ENCODE measurements at regions not wholly inside any gene's neighbourhood (a gene's known extent, or its start where the extent isn't known, plus 50 kb on each side); places are given as distances from the start of the nearest gene placed in this dataset.

DNA sequence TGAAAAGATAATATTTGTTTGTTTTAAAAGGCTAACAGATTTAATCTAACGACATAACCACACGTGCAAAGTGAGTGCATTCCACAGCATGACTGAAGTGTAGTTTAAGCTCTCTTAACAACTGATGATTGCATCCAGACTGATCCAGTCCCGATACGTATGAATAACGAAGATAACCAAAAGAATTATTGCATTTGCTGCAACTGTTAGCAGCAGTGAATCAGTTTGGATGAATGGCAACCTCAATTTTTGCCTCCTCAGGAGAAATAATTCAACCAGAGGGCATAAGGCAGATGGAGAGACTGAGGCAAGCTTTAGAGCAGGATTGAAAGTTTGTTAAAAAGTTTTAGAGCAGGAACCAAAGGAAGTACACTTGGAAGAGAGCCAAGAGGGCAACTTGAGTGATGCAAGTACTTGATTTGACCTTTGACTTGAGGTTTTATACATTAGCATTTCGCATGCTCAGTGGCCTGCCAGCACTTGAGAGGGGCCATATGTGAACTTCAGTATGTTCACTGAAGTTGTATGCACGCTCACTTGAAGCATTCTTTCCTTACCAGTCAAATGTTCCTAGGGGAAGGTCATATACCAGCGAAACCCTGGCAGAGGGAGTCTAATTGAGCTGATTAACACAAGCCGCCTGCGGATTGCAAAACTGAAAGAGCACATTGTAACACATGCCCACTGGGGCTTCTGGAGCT is 835.0 kb upstream of the PCDH20 start:
- 51 to 63% methylated on average over 10 of the region's 10 CpGs for WGBS, 2 donors
- Histone ChIP-seq H3K4me3 (no peak overlapping the region), H3K9me3 (no peaks in the 10 kb centered on the region), H3K27ac (no peak overlapping the region), H3K27me3 (no peaks in the 10 kb centered on the region), H3K4me1 (no peaks in the 10 kb centered on the region), H3K36me3 (replicated peaks in 1 of 2; ENCODE audit: insufficient read depth in 1 of 2, low read depth in 2 of 2) (no peaks in the 10 kb centered on the region)
- intact Hi-C loops (cut with DNase I): no loop called here
- TF ChIP-seq, protein P1, sequence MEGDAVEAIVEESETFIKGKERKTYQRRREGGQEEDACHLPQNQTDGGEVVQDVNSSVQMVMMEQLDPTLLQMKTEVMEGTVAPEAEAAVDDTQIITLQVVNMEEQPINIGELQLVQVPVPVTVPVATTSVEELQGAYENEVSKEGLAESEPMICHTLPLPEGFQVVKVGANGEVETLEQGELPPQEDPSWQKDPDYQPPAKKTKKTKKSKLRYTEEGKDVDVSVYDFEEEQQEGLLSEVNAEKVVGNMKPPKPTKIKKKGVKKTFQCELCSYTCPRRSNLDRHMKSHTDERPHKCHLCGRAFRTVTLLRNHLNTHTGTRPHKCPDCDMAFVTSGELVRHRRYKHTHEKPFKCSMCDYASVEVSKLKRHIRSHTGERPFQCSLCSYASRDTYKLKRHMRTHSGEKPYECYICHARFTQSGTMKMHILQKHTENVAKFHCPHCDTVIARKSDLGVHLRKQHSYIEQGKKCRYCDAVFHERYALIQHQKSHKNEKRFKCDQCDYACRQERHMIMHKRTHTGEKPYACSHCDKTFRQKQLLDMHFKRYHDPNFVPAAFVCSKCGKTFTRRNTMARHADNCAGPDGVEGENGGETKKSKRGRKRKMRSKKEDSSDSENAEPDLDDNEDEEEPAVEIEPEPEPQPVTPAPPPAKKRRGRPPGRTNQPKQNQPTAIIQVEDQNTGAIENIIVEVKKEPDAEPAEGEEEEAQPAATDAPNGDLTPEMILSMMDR (IDR thresholded peaks at IDR 0.05): no peak
- no peak for TF ChIP-seq POLR2A (IDR thresholded peaks at IDR 0.05)
- ATAC-seq (no peak), DNase-seq (no peak)

DNA sequence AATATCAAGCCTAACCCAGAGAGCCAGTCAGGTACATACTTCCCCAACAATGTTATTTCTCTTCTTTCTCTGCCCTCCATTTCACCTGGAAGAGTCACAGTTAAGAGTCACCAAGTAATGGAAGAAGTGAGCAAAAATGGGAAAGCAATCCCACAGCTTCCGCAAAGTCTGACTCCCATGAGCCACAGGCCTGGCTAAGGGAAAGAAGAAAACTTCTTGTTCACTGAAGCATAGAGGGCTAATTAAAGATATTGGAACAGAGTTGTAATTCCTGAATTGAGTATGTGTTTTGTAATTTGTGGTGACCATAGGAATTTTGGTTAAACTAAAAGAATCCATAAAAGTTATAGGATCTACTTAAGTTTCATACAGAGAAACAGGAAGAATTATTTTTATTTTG is 830.9 kb upstream of the PCDH20 start:
- WGBS, 2 donors: 93 to 97% methylated on average over 1 of the region's 1 CpG
- DNase-seq: no peak
- Histone ChIP-seq H3K36me3 (replicated peaks in 1 of 2; ENCODE audit: insufficient read depth in 1 of 2, low read depth in 2 of 2) (no peaks in the 10 kb centered on the region), H3K4me3 (no peak overlapping the region), H3K27me3 (no peaks in the 10 kb centered on the region), H3K4me1 (no peaks in the 10 kb centered on the region), H3K27ac (no peak overlapping the region), H3K9me3 (no peaks in the 10 kb centered on the region)
- intact Hi-C loops (cut with DNase I): no loop called here
- TF ChIP-seq, protein P1 (IDR thresholded peaks at IDR 0.05): no peak
- no peak for TF ChIP-seq POLR2A (IDR thresholded peaks at IDR 0.05)
- no peak for ATAC-seq

DNA sequence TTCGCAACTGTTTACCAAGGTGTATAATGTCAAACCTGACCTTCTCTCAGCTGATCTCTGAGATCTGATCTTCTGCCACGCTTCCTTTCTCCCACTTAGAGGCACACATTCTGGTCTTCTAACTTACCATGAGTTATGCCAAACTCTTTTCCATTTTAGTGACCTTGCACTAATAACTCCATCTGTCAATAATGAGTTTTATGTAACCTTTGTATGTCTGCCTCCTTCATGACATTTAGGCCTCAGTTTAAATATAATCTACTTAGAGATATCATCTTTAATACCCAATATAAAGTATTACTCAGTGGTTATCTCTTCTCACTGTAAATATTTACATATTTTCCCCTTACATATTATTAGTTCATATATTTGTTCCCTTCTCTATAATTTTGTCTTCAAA is 827.5 kb upstream of the PCDH20 start:
- H3K27ac ChIP-seq: no peak overlapping the region
- DNase-seq (no peak), ATAC-seq (no peak)
- WGBS, 2 donors: 79 to 82% methylated on average over 2 of the region's 2 CpGs
- H3K27me3 ChIP-seq: no peaks in the 10 kb centered on the region
- no peaks in the 10 kb centered on the region for H3K4me1 ChIP-seq
- H3K4me3 ChIP-seq: no peak overlapping the region
- no peaks in the 10 kb centered on the region for H3K9me3 ChIP-seq
- TF ChIP-seq, protein P1 (IDR thresholded peaks at IDR 0.05): no peak
- no peak for TF ChIP-seq POLR2A (IDR thresholded peaks at IDR 0.05)
- intact Hi-C loops (cut with DNase I): no loop called here
- H3K36me3 ChIP-seq (replicated peaks in 1 of 2; ENCODE audit: insufficient read depth in 1 of 2, low read depth in 2 of 2): no peaks in the 10 kb centered on the region

DNA sequence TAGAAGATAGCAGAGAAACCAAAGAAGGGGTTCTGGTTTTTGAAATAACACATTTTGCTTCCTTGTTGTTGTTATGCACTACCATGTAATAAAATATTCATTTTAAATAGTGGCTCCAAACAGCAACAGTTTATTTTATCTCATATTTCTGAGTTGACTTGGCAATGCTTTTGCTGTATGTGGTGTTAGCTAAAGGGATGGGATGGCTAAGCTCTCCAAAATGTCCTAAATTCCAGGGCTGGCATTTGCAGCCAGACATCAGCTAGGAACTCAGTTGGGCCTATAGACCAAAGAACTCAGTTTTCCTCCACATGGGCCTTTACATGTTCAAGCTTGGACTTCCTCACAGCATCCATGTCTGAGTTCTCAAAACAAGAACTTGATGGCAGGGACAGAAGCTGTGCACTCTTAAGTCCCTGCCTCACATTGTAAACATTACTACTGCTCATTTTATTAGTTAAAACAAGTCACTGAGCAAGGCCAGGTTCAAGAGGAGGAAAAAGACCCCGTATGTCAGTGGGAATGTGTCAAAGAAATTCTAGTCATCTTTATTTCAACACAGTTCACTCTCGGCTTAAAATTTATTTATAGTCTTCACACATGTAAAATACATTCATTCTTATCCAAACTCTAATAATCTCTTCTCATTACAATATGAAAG is 819.3 kb upstream of the PCDH20 start:
- DNase-seq (no peak), ATAC-seq (no peak)
- WGBS, 2 donors: 59 to 61% methylated on average over 2 of the region's 2 CpGs
- no peaks in the 10 kb centered on the region for H3K36me3 ChIP-seq (replicated peaks in 1 of 2; ENCODE audit: insufficient read depth in 1 of 2, low read depth in 2 of 2)
- intact Hi-C loops (cut with DNase I): no loop called here
- H3K9me3 ChIP-seq: no peaks in the 10 kb centered on the region
- no peak for TF ChIP-seq POLR2A (IDR thresholded peaks at IDR 0.05)
- TF ChIP-seq, protein P1 (IDR thresholded peaks at IDR 0.05): no peak
- H3K4me3 ChIP-seq: no peak overlapping the region
- no peaks in the 10 kb centered on the region for H3K27me3 ChIP-seq
- no peak overlapping the region for H3K27ac ChIP-seq
- H3K4me1 ChIP-seq: no peaks in the 10 kb centered on the region

- Histone ChIP-seq H3K4me3 (no peak overlapping the region), H3K36me3 (replicated peaks in 1 of 2; ENCODE audit: insufficient read depth in 1 of 2, low read depth in 2 of 2) (no peaks in the 10 kb centered on the region), H3K9me3 (no peaks in the 10 kb centered on the region), H3K4me1 (no peaks in the 10 kb centered on the region), H3K27me3 (no peaks in the 10 kb centered on the region), H3K27ac (no peak overlapping the region)
- no peak for DNase-seq
- intact Hi-C loops (cut with DNase I): no loop called here
- no peak for ATAC-seq
- TF ChIP-seq, protein P1 (IDR thresholded peaks at IDR 0.05): no peak
- TF ChIP-seq POLR2A (IDR thresholded peaks at IDR 0.05): no peak
- WGBS, 2 donors: 36 to 41% methylated on average over 3 of the region's 3 CpGs
These were observed 795.3 kb upstream of the PCDH20 start for GRCh38 chr13:62210951-62211350.
